Ishikawa (cell line): ENCODE measurements at regions not wholly inside any gene's neighbourhood (a gene's known extent, or its start where the extent isn't known, plus 50 kb on each side); places are given as distances from the start of the nearest gene placed in this dataset.

Experiments used
- CREB1 ChIP-seq: IDR thresholded peaks from 2 replicates; pipeline ENCODE4 v1.6.1; 2012; ENCODE audit warnings: low read depth
- EP300 ChIP-seq: IDR thresholded peaks from 2 replicates; pipeline ENCODE4 v1.6.1; 2012; ENCODE audit warnings: borderline replicate concordance
- RAD21 ChIP-seq: IDR thresholded peaks from 2 replicates; pipeline ENCODE4 v1.6.1; 2012; ENCODE audit warnings: low read depth
- TEAD4 ChIP-seq: IDR thresholded peaks from 2 replicates; pipeline ENCODE4 v1.6.1; 2012

GRCh38 chr14:62409626-62410300 lies 635.5 kb downstream of the KCNH5 start:
- TF ChIP-seq EP300, result no peak
- TF ChIP-seq RAD21, result no peak
- no peak for TF ChIP-seq TEAD4
- no peak for TF ChIP-seq CREB1
